ENCODE measurements at regions not wholly inside any gene's neighbourhood (a gene's known extent, or its start where the extent isn't known, plus 50 kb on each side); places are given as distances from the start of the nearest gene placed in this dataset.
A peak's percentile ranks its signal among the peaks of the same experiment; 100 is the strongest.
"Not testable (repeated sequence)": the region's sequence is repeated elsewhere in the genome, so short reads cannot be mapped to it uniquely, and the experiment has no call there.

- DNase-seq (ENCODE audit: extremely low read depth, low read depth): no peak
Observed at GRCh38 chr2:238502088-238502810, 75.5 kb downstream of the ASB1 start.

GRCh38 chr2:238502956-238503791, 76.4 kb downstream of the ASB1 start:
- DNase-seq (ENCODE audit: extremely low read depth, low read depth): no peak

GRCh38 chr2:238504181-238504931, 77.6 kb downstream of the ASB1 start:
- no peak for DNase-seq (ENCODE audit: extremely low read depth, low read depth)

GRCh38 chr2:238505119-238505891, 78.6 kb downstream of the ASB1 start:
- no peak for DNase-seq (ENCODE audit: extremely low read depth, low read depth)

- DNase-seq (ENCODE audit: extremely low read depth, low read depth): no peak
Observed at GRCh38 chr2:238505892-238506280, 79.2 kb downstream of the ASB1 start.

- DNase-seq (ENCODE audit: extremely low read depth, low read depth): no peak
Observed at GRCh38 chr2:238506371-238507068, 79.8 kb downstream of the ASB1 start.

- no peak for DNase-seq (ENCODE audit: extremely low read depth, low read depth)
Observed at GRCh38 chr2:238507836-238508235, 81.1 kb downstream of the ASB1 start.

- no peak for DNase-seq (ENCODE audit: extremely low read depth, low read depth)
Observed at GRCh38 chr2:238509151-238509835, 82.6 kb downstream of the ASB1 start.

GRCh38 chr2:238509903-238510302, 83.2 kb downstream of the ASB1 start:
- no peak for DNase-seq (ENCODE audit: extremely low read depth, low read depth)

- DNase-seq (ENCODE audit: extremely low read depth, low read depth): no peak
Observed at GRCh38 chr2:238510911-238511613, 84.3 kb downstream of the ASB1 start.

- DNase-seq (ENCODE audit: extremely low read depth, low read depth): no peak
Observed at GRCh38 chr2:238511614-238511950, 84.9 kb downstream of the ASB1 start.

- no peak for DNase-seq (ENCODE audit: extremely low read depth, low read depth)
Observed at GRCh38 chr2:238512247-238512867, 85.6 kb downstream of the ASB1 start.

- DNase-seq (ENCODE audit: extremely low read depth, low read depth): peak; percentile 40
Observed at GRCh38 chr2:238513346-238513745, 86.6 kb downstream of the ASB1 start.

- not testable (repeated sequence) for DNase-seq (ENCODE audit: extremely low read depth, low read depth)
Observed at GRCh38 chr2:238514024-238514423, 87.3 kb downstream of the ASB1 start.

GRCh38 chr2:238515377-238515776, 88.7 kb downstream of the ASB1 start:
- DNase-seq (ENCODE audit: extremely low read depth, low read depth): no peak

- no peak for DNase-seq (ENCODE audit: extremely low read depth, low read depth)
Observed at GRCh38 chr2:238517209-238517608, 90.5 kb downstream of the ASB1 start.

GRCh38 chr2:238518172-238518820, 91.6 kb downstream of the ASB1 start:
- DNase-seq (ENCODE audit: extremely low read depth, low read depth): no peak

- DNase-seq (ENCODE audit: extremely low read depth, low read depth): no peak
Observed at GRCh38 chr2:238518821-238519186, 92.1 kb downstream of the ASB1 start.

Data from NCI-H460 (cell line).